ENCODE measurements at regions not wholly inside any gene's neighbourhood (a gene's known extent, or its start where the extent isn't known, plus 50 kb on each side); places are given as distances from the start of the nearest gene placed in this dataset.

DNA sequence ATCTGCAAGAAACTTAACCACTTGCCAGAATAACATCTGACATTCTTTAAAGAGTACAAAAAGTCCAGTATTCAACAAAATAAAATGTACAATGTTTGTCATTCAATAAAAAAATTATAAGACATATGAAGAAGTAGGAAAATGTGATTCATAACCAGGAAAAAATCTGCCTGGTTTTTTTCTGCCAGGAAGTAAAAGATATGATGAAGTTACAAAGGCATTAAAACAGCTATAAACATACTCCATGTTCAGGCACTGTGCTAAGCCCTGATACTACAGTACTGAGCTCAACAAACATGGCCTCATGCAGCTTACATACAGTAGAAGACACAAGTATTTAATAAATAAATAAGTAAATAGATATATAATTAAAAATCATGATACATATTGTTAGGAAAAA is 178.4 kb upstream of the STT3B start:
- TF ChIP-seq, protein P1, sequence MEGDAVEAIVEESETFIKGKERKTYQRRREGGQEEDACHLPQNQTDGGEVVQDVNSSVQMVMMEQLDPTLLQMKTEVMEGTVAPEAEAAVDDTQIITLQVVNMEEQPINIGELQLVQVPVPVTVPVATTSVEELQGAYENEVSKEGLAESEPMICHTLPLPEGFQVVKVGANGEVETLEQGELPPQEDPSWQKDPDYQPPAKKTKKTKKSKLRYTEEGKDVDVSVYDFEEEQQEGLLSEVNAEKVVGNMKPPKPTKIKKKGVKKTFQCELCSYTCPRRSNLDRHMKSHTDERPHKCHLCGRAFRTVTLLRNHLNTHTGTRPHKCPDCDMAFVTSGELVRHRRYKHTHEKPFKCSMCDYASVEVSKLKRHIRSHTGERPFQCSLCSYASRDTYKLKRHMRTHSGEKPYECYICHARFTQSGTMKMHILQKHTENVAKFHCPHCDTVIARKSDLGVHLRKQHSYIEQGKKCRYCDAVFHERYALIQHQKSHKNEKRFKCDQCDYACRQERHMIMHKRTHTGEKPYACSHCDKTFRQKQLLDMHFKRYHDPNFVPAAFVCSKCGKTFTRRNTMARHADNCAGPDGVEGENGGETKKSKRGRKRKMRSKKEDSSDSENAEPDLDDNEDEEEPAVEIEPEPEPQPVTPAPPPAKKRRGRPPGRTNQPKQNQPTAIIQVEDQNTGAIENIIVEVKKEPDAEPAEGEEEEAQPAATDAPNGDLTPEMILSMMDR (IDR thresholded peaks at IDR 0.05): no peak
- no peak for TF ChIP-seq POLR2A (IDR thresholded peaks at IDR 0.05)

All from body of pancreas (tissue), 4 donors.